Body of pancreas (tissue), 4 donors: ENCODE measurements at regions not wholly inside any gene's neighbourhood (a gene's known extent, or its start where the extent isn't known, plus 50 kb on each side); places are given as distances from the start of the nearest gene placed in this dataset.

Experiments used
- ATAC-seq: fragments of 150-250 bp; one replicate; pipeline ENCODE4 v1.9.1; 2016
- DNase-seq, 4 donors: peaks; one replicate each; pipeline ENCODE4 v3.0.0-alpha.2; 2019
- H3K27ac ChIP-seq, 4 donors: fragments of 200-600 bp; sonication (generic); 1 replicate in 3 of 4; 2 replicates in 1 of 4; pipeline versions ENCODE4 v1.5.1 to v1.6.1; 2016 to 2019; ENCODE audit warnings: mild to moderate bottlenecking in 1 of 4, mixed read lengths in 1 of 4, moderate library complexity in 1 of 4
- H3K27me3 ChIP-seq, 2 donors: fragments of 200-600 bp; sonication (generic); one replicate each; pipeline ENCODE4 v1.6.0; 2016; ENCODE audit warnings: mild to moderate bottlenecking in 1 of 2
- H3K36me3 ChIP-seq, 2 donors: fragments of 200-600 bp; sonication (generic); replicated peaks in 1 of 2; 2 replicates each; pipeline ENCODE4 v1.5.1; 2016; ENCODE audit warnings: low read depth in 2 of 2; ENCODE audit not compliant: insufficient read depth in 1 of 2
- H3K4me1 ChIP-seq: fragments of 200-600 bp; sonication (generic); one replicate; pipeline ENCODE4 v1.6.0; 2016
- H3K4me3 ChIP-seq, 2 donors: fragments of 200-600 bp; sonication (generic); 1 replicate in 1 of 2; 2 replicates in 1 of 2; pipeline ENCODE4 v1.5.1; 2016 to 2019
- H3K9me3 ChIP-seq, 3 donors: fragments of 200-600 bp; sonication (generic); 1 replicate in 2 of 3; 2 replicates in 1 of 3; pipeline ENCODE4 v1.5.1; 2016
- POLR2A ChIP-seq, 3 donors: fragments of 450-650 bp; IDR thresholded peaks; one replicate each; pipeline ENCODE4 v1.6.1; 2016; ENCODE audit warnings: antibody characterized with exemption in 3 of 3, mild to moderate bottlenecking in 2 of 3
- WGBS, 2 donors: methylation state at CpG; one replicate each; pipeline ENCODE4 v1.1.5; 2017; 5-methylcytosine and 5-hydroxymethylcytosine counted together
- intact Hi-C: fragments of 100-400 bp; cut with DNase I; formaldehyde crosslinking; loops from one replicate; pipeline ENCODE4 v1.15.1; 2023
- TF ChIP-seq, protein P1 (sequence below), 7 experiments: fragments of 450-650 bp in 4 of 7; fragments of 200-600 bp in 3 of 7; sonication (generic) in 3 of 7; IDR thresholded peaks; one replicate each; pipeline ENCODE4 v1.5.1; 2016 to 2019; ENCODE audit warnings: antibody characterized with exemption in 7 of 7

DNA sequence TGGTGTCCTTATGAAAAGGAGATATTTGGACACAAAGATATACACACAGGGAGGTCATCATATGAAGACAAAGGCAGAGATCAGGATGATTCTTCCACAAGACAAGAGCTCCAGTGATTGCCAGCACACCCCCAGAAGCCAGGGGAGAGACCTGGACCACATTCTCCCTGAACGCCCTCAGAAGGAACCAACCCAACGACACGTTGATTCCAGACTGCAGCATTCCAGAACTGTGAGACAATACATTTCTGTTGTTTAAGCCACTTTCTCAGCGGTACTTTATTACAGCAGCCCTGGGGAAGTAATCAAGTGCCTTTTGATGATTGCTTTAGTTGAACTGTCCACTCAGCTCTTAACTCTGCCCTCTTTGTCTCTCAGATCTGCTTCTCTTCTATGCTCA, 285.5 kb upstream of the SMARCA2 start:
- TF ChIP-seq POLR2A (IDR thresholded peaks at IDR 0.05): no peak
- TF ChIP-seq, protein P1, sequence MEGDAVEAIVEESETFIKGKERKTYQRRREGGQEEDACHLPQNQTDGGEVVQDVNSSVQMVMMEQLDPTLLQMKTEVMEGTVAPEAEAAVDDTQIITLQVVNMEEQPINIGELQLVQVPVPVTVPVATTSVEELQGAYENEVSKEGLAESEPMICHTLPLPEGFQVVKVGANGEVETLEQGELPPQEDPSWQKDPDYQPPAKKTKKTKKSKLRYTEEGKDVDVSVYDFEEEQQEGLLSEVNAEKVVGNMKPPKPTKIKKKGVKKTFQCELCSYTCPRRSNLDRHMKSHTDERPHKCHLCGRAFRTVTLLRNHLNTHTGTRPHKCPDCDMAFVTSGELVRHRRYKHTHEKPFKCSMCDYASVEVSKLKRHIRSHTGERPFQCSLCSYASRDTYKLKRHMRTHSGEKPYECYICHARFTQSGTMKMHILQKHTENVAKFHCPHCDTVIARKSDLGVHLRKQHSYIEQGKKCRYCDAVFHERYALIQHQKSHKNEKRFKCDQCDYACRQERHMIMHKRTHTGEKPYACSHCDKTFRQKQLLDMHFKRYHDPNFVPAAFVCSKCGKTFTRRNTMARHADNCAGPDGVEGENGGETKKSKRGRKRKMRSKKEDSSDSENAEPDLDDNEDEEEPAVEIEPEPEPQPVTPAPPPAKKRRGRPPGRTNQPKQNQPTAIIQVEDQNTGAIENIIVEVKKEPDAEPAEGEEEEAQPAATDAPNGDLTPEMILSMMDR (IDR thresholded peaks at IDR 0.05): no peak
- ATAC-seq: no peak
- H3K27me3 ChIP-seq: no peaks in the 10 kb centered on the region
- H3K4me3 ChIP-seq: no peak overlapping the region
- no peak overlapping the region for H3K27ac ChIP-seq
- 22 to 28% methylated on average over 4 of the region's 4 CpGs for WGBS, 2 donors
- H3K4me1 ChIP-seq: no peaks in the 10 kb centered on the region
- H3K36me3 ChIP-seq: no peaks in the 10 kb centered on the region
- intact Hi-C loops: no loop called here
- DNase-seq: no peak
- no peaks in the 10 kb centered on the region for H3K9me3 ChIP-seq

DNA sequence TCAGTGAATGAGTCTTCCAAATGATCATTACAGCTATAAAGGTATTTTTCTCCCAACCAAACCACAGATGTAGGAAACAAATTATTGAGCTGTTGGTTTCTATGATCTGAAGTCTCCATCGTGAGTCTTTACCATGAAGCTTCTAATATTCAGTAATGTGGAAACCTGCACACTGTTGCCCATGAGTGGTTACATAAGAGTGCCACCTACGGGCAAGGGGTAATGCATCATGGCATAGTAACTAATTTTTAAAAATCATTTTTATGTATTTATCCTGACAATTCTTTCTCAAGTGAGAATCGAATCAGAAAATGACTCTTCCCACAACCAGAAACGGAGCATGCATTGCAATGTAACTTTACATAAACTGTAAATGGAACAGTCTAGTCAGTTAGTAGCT, 282.5 kb upstream of the SMARCA2 start:
- 11 to 45% methylated on average over 4 of the region's 4 CpGs for WGBS, 2 donors

DNA sequence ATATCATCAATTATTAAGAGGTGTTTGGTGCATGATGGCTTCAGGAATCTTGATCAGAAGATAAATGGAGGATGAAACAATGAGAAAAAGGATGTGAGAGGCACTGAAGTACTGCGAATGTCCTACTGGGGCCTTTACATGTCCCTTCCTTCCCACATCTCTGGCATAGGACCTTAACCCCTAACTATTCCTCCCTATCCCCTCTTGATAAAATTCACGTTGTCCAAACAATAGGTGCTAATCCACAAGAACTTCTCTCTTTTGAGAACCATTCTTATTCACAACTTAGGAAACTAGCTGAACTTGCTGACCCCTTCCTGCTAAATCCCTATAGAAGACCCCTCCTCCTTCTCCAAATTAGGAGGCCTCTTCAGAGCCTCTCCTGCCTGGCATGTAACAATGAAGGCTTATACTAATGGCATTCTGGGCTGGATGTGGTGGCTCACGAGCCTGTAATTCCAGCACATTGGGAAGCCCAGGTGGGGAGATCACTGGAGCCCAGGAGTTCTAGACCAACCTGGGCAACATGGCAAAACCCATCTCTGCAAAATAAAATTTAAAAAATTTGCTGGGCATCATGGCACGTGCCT, 276.5 kb upstream of the SMARCA2 start:
- Histone ChIP-seq H3K4me1 (no peaks in the 10 kb centered on the region), H3K27ac (no peak overlapping the region), H3K9me3 (no peaks in the 10 kb centered on the region), H3K36me3 (no peaks in the 10 kb centered on the region), H3K4me3 (no peak overlapping the region), H3K27me3 (no peaks in the 10 kb centered on the region)
- DNase-seq (no peak), ATAC-seq (no peak)
- TF ChIP-seq, protein P1 (IDR thresholded peaks at IDR 0.05): no peak
- TF ChIP-seq POLR2A (IDR thresholded peaks at IDR 0.05): no peak
- 41 to 56% methylated on average over 4 of the region's 4 CpGs for WGBS, 2 donors
- intact Hi-C loops: no loop called here

More for the DNA sequence above, 282.5 kb upstream of the SMARCA2 start:
- TF ChIP-seq, protein P1 (IDR thresholded peaks at IDR 0.05): peak in 4 of 7 experiments; percentile 22 to 52 (median 44)
- no peak for TF ChIP-seq POLR2A (IDR thresholded peaks at IDR 0.05)
- H3K27me3 ChIP-seq: no peaks in the 10 kb centered on the region
- no peaks in the 10 kb centered on the region for H3K36me3 ChIP-seq
- peak in 2 of 4 donors; percentile 8 for DNase-seq
- no peaks in the 10 kb centered on the region for H3K4me1 ChIP-seq
- no peak for ATAC-seq
- H3K4me3 ChIP-seq: no peak overlapping the region
- no peak overlapping the region for H3K27ac ChIP-seq
- intact Hi-C loops: no loop called here
- H3K9me3 ChIP-seq: no peaks in the 10 kb centered on the region

DNA sequence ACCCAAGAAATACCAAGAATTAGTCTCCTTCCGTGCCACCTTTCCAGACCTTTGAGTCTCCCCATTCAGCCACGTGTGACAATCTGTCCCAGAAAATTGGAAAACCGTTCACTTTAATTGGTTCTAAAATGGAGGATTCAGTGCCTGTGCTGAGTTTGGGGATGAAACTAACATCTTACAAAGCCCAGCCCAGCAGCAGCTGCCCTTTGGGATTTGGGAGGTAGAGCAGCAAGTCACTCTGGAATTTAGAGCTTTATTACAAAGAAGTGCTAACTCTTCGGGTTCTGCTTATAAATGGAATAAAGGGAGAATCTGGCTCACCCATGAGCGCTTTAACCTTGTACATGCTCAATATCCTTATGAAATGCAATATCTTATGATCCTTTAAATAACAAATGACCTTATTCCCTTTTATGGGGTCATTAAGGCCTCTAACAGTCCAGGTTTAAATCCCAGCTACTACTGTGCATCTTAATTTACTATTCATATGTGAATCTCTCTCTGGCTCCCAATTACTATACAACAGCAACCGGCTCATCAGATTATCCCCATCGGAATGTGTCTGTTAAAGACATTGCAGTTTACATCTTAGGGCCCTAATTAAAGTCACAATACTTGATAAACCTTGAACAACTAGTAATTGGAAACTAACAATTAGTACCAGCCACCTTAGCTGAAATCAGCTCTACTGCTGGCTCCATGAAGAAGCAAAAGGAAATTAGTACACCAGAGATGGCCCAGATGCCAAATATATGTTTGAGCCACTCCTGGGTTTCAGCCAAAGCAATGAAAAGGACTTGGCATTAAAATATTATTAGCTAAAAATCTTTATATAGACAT, 271.8 kb upstream of the SMARCA2 start:
- intact Hi-C loops: no loop called here
- Histone ChIP-seq H3K27me3 (no peaks in the 10 kb centered on the region), H3K9me3 (no peaks in the 10 kb centered on the region), H3K27ac (no peak overlapping the region), H3K36me3 (no peaks in the 10 kb centered on the region), H3K4me3 (no peak overlapping the region), H3K4me1 (no peaks in the 10 kb centered on the region)
- no peak for ATAC-seq
- TF ChIP-seq, protein P1 (IDR thresholded peaks at IDR 0.05): no peak
- no peak for TF ChIP-seq POLR2A (IDR thresholded peaks at IDR 0.05)
- 82 to 86% methylated on average over 7 of the region's 7 CpGs for WGBS, 2 donors
- DNase-seq: no peak
